ENCODE measurements at regions not wholly inside any gene's neighbourhood (a gene's known extent, or its start where the extent isn't known, plus 50 kb on each side); places are given as distances from the start of the nearest gene placed in this dataset.
A peak's percentile ranks its signal among the peaks of the same experiment; 100 is the strongest.

- TF ChIP-seq CTCF (conservative IDR thresholded peaks at IDR 0.05), result no peak
- H3K27ac ChIP-seq, result no peak overlapping the region
Observed at GRCh38 chr7:12493407-12493806, 77.1 kb upstream of the SCIN start.

GRCh38 chr7:12493863-12494686, 76.4 kb upstream of the SCIN start:
- 0 out of 2 replicates have a peak overlapping the region, but pooled peaks have one; percentile 6 for H3K27ac ChIP-seq
- no peak for TF ChIP-seq CTCF (conservative IDR thresholded peaks at IDR 0.05)

GRCh38 chr7:12494687-12495024, 75.9 kb upstream of the SCIN start:
- peak; percentile 39; the same call in 1 of the 2 replicates for TF ChIP-seq CTCF (conservative IDR thresholded peaks at IDR 0.05)
- H3K27ac ChIP-seq, result 0 out of 2 replicates have a peak overlapping the region, but pooled peaks have one; percentile 6

- TF ChIP-seq CTCF (conservative IDR thresholded peaks at IDR 0.05), result peak; percentile 58
- peak overlapping the region; percentile 75 for H3K27ac ChIP-seq
Observed at GRCh38 chr7:12496901-12497674, 73.4 kb upstream of the SCIN start.

GRCh38 chr7:12504149-12504548, 66.4 kb upstream of the SCIN start:
- H3K27ac ChIP-seq, result no peak overlapping the region
- no peak for TF ChIP-seq CTCF (conservative IDR thresholded peaks at IDR 0.05)

GRCh38 chr7:12508005-12508404, 62.5 kb upstream of the SCIN start:
- no peak for TF ChIP-seq CTCF (conservative IDR thresholded peaks at IDR 0.05)
- H3K27ac ChIP-seq, result no peak overlapping the region

GRCh38 chr7:12508554-12508953, 62.0 kb upstream of the SCIN start:
- TF ChIP-seq CTCF (conservative IDR thresholded peaks at IDR 0.05), result no peak
- H3K27ac ChIP-seq, result no peak overlapping the region
